ENCODE measurements at regions not wholly inside any gene's neighbourhood (a gene's known extent, or its start where the extent isn't known, plus 50 kb on each side); places are given as distances from the start of the nearest gene placed in this dataset.

DNA sequence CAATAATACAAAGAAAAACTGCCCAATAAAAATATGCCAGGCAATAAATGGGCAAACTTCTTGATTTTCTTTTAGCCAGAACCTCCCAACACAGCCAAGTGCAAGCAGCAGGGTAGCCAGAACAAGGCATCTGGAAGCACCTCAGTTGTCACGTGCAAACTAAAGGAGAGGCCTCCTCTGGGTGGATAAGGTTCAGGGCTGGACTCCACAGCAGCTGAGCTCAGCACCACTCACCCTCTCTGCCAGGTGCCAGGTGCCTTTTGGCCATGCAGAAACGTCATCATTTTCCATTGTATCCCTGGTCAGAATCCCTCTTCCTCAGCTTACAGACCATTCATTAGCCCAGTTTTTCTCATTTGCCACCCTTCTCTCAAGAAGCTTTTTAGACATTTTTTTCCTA is 52.7 kb downstream of the SOD2 start:
- no peak for TF ChIP-seq FOXP2 (optimal IDR thresholded peaks at IDR 0.05; ENCODE audit: borderline replicate concordance, extremely low read depth, extremely low read length, insufficient read depth)
- no peak for TF ChIP-seq POLR2AphosphoS5 (IDR thresholded peaks at IDR 0.05; ENCODE audit: low read depth, low read length)
- TF ChIP-seq, protein P1, sequence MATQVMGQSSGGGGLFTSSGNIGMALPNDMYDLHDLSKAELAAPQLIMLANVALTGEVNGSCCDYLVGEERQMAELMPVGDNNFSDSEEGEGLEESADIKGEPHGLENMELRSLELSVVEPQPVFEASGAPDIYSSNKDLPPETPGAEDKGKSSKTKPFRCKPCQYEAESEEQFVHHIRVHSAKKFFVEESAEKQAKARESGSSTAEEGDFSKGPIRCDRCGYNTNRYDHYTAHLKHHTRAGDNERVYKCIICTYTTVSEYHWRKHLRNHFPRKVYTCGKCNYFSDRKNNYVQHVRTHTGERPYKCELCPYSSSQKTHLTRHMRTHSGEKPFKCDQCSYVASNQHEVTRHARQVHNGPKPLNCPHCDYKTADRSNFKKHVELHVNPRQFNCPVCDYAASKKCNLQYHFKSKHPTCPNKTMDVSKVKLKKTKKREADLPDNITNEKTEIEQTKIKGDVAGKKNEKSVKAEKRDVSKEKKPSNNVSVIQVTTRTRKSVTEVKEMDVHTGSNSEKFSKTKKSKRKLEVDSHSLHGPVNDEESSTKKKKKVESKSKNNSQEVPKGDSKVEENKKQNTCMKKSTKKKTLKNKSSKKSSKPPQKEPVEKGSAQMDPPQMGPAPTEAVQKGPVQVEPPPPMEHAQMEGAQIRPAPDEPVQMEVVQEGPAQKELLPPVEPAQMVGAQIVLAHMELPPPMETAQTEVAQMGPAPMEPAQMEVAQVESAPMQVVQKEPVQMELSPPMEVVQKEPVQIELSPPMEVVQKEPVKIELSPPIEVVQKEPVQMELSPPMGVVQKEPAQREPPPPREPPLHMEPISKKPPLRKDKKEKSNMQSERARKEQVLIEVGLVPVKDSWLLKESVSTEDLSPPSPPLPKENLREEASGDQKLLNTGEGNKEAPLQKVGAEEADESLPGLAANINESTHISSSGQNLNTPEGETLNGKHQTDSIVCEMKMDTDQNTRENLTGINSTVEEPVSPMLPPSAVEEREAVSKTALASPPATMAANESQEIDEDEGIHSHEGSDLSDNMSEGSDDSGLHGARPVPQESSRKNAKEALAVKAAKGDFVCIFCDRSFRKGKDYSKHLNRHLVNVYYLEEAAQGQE (IDR thresholded peaks at IDR 0.05; ENCODE audit: insufficient read depth in 1 of 2, low read depth in 2 of 2, low read length in 2 of 2): no peak
